OCI-LY1 (cell line): ENCODE measurements at regions not wholly inside any gene's neighbourhood (a gene's known extent, or its start where the extent isn't known, plus 50 kb on each side); places are given as distances from the start of the nearest gene placed in this dataset.

ENCODE experiments used
- H2AFZ ChIP-seq: fragments of 200-600 bp; sonication (generic), shearing (Covaris generic); 2 replicates; pipeline ENCODE4 v1.6.0; 2014; ENCODE audit warnings: antibody characterized with exemption, mild to moderate bottlenecking, low read length
- H3F3A ChIP-seq: fragments of 200-600 bp; sonication (generic), shearing (Covaris generic); 2 replicates; pipeline ENCODE4 v1.6.0; 2014; ENCODE audit warnings: mild to moderate bottlenecking, antibody characterized with exemption, low read length, moderate library complexity; ENCODE audit not compliant: insufficient read depth
- H3K27ac ChIP-seq: fragments of 200-600 bp; sonication (generic); 2 replicates; pipeline ENCODE4 v1.5.1; 2014; ENCODE audit warnings: low read length, mixed run types, mild to moderate bottlenecking, low read depth; ENCODE audit not compliant: poor library complexity, severe bottlenecking
- H3K27me3 ChIP-seq: fragments of 200-600 bp; sonication (generic); 2 replicates; pipeline ENCODE4 v1.6.0; 2014; ENCODE audit warnings: antibody characterized with exemption, mild to moderate bottlenecking, low read length, moderate library complexity; ENCODE audit not compliant: insufficient read depth
- H3K36me3 ChIP-seq: fragments of 200-600 bp; sonication (generic); 2 replicates; pipeline ENCODE4 v1.6.1; 2014; ENCODE audit warnings: mild to moderate bottlenecking, antibody characterized with exemption, low read length, moderate library complexity, mixed read lengths; ENCODE audit not compliant: insufficient read depth
- H3K4me1 ChIP-seq: fragments of 200-600 bp; sonication (generic); 2 replicates; pipeline ENCODE4 v1.5.1; 2014; ENCODE audit warnings: mild to moderate bottlenecking, low read length, moderate library complexity; ENCODE audit not compliant: insufficient read depth, severe bottlenecking
- H3K4me2 ChIP-seq: fragments of 200-600 bp; sonication (generic), shearing (Covaris generic); 2 replicates; pipeline ENCODE4 v1.6.1; 2014; ENCODE audit warnings: low read length
- H3K4me3 ChIP-seq: fragments of 200-600 bp; sonication (generic); 2 replicates; pipeline ENCODE4 v1.5.1; 2014; ENCODE audit warnings: low read length, low read depth, mild to moderate bottlenecking, mixed read lengths; ENCODE audit not compliant: poor library complexity, severe bottlenecking
- H3K79me2 ChIP-seq: fragments of 200-600 bp; shearing (Covaris generic); 2 replicates; pipeline ENCODE4 v1.6.1; 2016; ENCODE audit warnings: mixed run types, low read length, mixed read lengths; ENCODE audit not compliant: insufficient read depth
- H3K9ac ChIP-seq: fragments of 200-600 bp; sonication (generic), shearing (Covaris generic); 2 replicates; pipeline ENCODE4 v1.6.1; 2014; ENCODE audit warnings: mild to moderate bottlenecking, low read length, mixed read lengths
- H3K9me2 ChIP-seq: fragments of 200-600 bp; sonication (generic), shearing (Covaris generic); 2 replicates; pipeline ENCODE4 v1.6.1; 2014; ENCODE audit warnings: low read depth, mild to moderate bottlenecking, low read length, mixed read lengths
- H3K9me3 ChIP-seq: fragments of 200-600 bp; shearing (Covaris generic); 2 replicates; pipeline ENCODE4 v1.6.1; 2014; ENCODE audit warnings: low read length, mixed read lengths
- H4K20me1 ChIP-seq: fragments of 200-600 bp; sonication (generic), shearing (Covaris generic); 2 replicates; pipeline ENCODE4 v1.6.0; 2016; ENCODE audit warnings: mild to moderate bottlenecking, low read length; ENCODE audit not compliant: insufficient read depth
- EZH2 ChIP-seq: fragments of 200-600 bp; sonication (generic), shearing (Covaris generic); IDR thresholded peaks from 2 replicates; pipeline ENCODE4 v1.8.0; 2017; ENCODE audit warnings: borderline replicate concordance, mixed run types, mild to moderate bottlenecking, antibody characterized with exemption, low read length, moderate library complexity, mixed read lengths
- TF ChIP-seq, protein P1 (sequence below): fragments of 200-600 bp; sonication (generic), shearing (Covaris generic); IDR thresholded peaks from 2 replicates; pipeline ENCODE4 v1.5.1; 2017; ENCODE audit warnings: mild to moderate bottlenecking, antibody characterized with exemption, low read length, moderate library complexity, mixed read lengths

- Histone ChIP-seq H3F3A (no peaks in the 10 kb centered on the region), H3K79me2 (no peaks in the 10 kb centered on the region), H3K9me3 (no peaks in the 10 kb centered on the region), H3K4me1 (no peaks in the 10 kb centered on the region), H3K27me3 (peaks cover 6% of the 10 kb centered on the region; the same call in 1 of the 2 replicates), H2AFZ (no peak overlapping the region), H3K4me3 (no peak overlapping the region), H3K4me2 (no peak overlapping the region), H3K36me3 (no peaks in the 10 kb centered on the region), H3K27ac (no peak overlapping the region), H3K9me2 (no peaks in the 10 kb centered on the region), H3K9ac (no peak overlapping the region), H4K20me1 (no peaks in the 10 kb centered on the region)
- TF ChIP-seq, protein P1, sequence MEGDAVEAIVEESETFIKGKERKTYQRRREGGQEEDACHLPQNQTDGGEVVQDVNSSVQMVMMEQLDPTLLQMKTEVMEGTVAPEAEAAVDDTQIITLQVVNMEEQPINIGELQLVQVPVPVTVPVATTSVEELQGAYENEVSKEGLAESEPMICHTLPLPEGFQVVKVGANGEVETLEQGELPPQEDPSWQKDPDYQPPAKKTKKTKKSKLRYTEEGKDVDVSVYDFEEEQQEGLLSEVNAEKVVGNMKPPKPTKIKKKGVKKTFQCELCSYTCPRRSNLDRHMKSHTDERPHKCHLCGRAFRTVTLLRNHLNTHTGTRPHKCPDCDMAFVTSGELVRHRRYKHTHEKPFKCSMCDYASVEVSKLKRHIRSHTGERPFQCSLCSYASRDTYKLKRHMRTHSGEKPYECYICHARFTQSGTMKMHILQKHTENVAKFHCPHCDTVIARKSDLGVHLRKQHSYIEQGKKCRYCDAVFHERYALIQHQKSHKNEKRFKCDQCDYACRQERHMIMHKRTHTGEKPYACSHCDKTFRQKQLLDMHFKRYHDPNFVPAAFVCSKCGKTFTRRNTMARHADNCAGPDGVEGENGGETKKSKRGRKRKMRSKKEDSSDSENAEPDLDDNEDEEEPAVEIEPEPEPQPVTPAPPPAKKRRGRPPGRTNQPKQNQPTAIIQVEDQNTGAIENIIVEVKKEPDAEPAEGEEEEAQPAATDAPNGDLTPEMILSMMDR: no peak
- no peak for TF ChIP-seq EZH2
Observed at GRCh38 chr1:226788965-226789364, 49.9 kb upstream of the ITPKB start.
